Right lung (tissue), 2 donors: ENCODE measurements at regions not wholly inside any gene's neighbourhood (a gene's known extent, or its start where the extent isn't known, plus 50 kb on each side); places are given as distances from the start of the nearest gene placed in this dataset.
"Not testable (repeated sequence)": the region's sequence is repeated elsewhere in the genome, so short reads cannot be mapped to it uniquely, and the experiment has no call there.

Experiments
- DNase-seq, 2 donors: peaks; one replicate each; pipeline ENCODE4 v3.0.0-alpha.2; 2013

- DNase-seq: no peak
Observed at GRCh38 chrX:63581906-63582305, 203.1 kb downstream of the ARHGEF9 start.

- no peak for DNase-seq
Observed at GRCh38 chrX:63581398-63581797, 203.6 kb downstream of the ARHGEF9 start.

DNA sequence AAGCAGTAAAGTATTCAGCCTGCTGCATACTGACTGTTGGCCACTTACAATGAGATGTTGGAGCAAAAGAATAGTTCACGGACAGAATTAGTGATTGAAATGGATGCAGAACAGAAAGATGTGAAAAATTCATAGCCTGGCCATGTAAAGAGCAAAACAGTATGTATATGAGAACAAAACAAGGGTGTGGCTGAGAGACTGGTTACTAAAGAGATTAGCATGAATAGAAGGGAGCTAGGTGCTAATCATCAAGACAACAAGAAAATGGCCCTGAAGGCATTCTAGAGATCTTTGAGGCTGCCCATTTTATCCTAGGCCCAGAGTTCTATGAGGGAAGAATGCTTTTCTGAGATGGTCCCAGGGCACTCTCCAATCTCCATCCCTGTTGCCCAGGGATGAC is 208.5 kb downstream of the ARHGEF9 start:
- DNase-seq: no peak

DNA sequence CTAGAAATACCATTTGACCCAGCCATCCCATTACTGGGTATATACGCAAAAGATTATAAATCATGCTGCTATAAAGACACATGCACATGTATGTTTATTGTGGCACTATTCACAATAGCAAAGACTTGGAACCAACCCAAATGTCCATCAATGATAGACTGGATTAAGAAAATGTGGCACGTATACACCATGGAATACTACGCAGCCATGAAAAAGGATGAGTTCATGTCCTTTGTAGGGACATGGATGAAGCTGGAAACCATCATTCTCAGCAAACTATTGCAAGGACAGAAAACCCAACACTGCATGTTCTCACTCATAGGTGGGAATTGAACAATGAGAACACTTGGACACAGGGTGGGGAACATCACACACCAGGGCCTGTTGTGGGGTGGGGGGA is 209.3 kb downstream of the ARHGEF9 start:
- DNase-seq: not testable (repeated sequence)

- no peak for DNase-seq
Observed at GRCh38 chrX:63566856-63567255, 215.7 kb upstream of the SPIN4 start.

- DNase-seq: peak in 1 of 2 donors; percentile 4
Observed at GRCh38 chrX:63561425-63561824, 210.3 kb upstream of the SPIN4 start.

DNA sequence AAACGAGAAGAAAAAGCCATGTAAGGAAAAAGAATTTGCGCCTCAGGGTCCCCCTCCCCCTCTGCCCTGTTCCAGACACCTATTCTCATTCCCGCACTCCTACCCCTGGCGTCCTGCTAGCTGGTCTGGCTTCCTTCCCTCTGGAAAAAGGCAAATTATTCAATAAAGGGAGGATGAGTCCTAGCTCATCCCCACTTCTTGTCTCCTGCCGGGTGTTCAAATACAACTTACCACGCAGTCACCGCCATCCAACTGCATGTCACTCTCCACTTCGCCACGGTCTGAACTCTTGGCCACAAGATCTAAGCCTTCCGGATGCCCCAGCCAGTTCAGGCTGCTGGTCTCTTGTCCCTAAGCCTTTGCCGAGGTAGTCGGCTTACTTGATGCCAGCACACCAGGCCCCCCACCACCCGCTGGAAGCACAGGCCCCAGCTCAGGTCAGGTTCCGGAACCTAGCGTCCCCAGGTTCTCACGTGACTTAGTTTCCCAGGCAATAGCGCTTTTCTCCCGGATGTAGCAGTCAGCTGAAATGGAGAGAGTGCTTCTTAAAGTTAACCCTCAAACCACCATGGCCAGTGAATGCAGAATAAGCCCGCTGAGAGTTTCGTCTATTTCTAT is 209.6 kb upstream of the SPIN4 start:
- peak; percentile 63 to 73 for DNase-seq

DNA sequence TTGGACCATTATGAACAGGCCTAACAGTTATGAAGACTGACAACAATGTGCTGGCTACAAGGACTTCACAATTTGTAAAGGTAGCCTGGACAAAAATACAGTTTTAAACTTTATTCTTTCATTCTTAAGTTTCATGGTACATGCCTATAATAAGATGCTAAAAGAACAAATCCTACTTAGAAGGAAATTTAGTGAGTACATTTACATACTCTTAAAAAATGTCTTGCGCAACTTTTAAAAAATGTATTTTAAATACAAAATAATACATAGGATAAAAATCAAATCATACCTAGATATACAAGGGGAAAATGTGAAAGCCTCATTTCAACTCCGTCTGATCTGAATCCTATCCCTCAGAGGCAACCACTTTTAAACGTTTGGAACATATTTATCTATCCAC is 200.7 kb upstream of the SPIN4 start:
- DNase-seq: no peak

DNA sequence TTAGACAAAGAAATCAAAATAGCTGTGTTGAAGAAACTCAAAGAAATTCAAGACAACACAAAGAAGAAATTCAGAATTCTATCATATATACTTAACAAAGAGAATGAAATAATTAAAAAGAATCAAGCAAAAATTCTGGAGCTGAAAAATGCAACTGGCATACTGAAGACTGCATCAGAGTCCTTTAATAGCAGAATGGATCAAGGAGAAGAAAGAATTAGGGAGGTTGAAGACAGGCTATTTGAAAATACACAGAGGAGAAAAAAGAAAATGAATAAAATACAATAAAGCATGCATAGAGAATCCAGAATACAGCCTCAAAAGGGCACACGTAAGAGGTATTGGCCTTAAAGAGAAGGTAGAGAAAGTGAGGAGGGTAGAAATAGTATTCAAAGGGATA is 179.5 kb upstream of the SPIN4 start:
- DNase-seq: no peak

DNA sequence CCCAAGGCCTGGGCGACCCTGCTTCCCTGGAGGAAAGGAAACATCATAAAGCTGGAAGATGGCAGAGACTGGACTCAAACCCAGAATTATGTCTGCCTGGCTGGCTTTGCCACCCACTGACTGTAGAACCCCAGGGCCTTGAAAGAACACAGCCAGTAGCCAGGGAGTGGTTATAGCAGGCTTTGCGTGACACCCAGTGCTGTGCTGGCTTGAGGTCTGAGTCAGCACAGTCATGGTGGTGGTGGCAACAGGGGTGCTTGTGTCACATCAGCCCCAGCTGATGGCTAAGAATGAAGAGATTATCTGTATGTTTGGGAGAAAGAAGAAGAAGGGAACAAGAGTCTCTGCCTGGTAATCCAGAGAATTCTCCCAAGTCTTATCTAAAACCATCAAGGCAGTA is 178.8 kb upstream of the SPIN4 start:
- DNase-seq: no peak

DNA sequence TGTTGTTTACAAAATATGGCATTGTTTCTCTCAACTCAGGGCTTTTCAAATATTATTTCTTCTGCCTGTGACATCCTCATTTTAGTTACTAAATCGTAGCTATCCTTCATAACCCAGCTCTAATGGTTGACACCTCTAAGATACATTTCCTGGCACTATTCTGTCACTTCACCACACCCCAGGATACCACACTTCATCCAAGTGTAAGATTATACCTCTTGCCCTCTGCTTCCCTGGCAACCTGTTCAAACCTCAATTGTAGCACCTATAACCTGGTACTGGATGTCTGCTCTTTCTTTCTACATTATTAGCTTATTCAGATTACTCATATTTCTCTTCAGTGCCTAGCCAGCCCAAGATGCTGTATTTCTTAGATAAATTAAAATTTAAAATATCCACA is 175.7 kb upstream of the SPIN4 start:
- no peak for DNase-seq

DNA sequence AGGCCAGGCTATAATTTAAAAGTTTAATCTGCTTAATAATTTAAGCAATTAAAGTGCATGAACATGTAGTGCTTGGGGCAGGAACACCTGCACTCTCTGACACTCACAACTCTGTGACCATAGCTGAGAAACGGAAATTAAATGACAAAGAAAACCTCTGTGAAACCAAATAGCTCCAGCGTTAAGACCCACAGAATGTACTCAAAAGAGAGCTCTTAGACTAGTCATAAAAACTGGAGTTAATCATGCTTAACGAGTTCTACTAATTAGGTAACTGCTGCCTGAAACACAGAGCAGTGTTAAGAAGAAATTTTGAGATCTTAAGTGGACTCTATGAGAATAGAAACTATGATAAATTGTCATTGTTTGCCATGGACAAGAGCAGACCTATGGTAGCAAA is 174.4 kb upstream of the SPIN4 start:
- no peak for DNase-seq

- not testable (repeated sequence) for DNase-seq
Observed at GRCh38 chrX:63519368-63519767, 168.2 kb upstream of the SPIN4 start.

- peak; percentile 0 to 1 for DNase-seq
Observed at GRCh38 chrX:63514569-63515080, 163.5 kb upstream of the SPIN4 start.

DNA sequence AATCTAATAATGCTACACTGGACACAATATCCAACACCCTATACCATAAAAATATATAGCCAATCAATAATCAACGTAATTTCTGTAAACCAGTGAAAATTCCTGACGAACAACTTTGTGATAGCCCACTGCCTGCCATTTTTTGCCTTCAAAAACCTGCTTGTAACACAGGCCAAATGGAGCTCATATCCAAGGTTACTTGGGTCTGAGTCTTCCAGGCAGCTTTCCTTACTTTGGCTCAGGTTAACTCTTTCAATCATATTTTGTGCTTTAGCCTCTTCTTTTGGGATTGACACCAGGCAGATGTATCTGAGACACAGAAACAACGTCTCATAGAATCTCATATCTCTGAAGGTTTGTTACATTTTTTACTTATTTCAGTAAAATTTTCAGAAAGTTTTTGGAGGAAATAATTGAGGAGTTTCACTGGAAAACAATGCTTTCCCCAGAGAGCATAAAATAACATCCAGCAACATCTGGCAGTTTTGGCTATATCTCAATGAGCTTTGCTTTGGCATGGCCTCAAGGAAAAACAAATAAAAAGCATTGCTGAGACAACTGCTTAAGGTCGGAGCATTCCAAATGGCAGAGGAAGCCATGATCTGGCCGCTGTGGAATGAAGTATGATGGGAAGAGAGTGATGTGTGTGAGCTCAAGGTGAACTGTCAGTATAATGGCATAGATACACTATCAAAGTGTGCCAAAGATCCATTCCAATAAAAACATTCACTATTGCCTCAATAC is 162.9 kb upstream of the SPIN4 start:
- DNase-seq: peak; percentile 34 to 48

DNA sequence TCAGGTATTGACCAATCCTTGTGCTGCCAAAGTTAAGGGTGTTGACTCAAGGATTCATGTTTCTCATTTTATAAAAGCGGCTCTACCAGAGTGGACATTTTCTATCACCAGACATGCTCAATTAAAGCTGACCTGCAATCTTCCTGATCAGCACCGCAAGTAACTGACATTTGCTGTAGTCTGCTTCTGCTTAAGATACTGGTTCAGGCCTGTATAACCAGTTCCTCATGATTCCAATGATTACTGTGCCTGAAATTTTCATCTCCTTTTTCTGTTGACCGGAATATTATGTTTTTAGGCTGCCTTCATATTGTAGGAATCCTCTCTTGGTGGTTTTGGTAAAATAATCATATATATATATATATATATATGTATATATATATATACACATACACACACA is 160.2 kb upstream of the SPIN4 start:
- DNase-seq: no peak

GRCh38 chrX:63508668-63509067 is 157.5 kb upstream of the SPIN4 start:
- DNase-seq: no peak

DNA sequence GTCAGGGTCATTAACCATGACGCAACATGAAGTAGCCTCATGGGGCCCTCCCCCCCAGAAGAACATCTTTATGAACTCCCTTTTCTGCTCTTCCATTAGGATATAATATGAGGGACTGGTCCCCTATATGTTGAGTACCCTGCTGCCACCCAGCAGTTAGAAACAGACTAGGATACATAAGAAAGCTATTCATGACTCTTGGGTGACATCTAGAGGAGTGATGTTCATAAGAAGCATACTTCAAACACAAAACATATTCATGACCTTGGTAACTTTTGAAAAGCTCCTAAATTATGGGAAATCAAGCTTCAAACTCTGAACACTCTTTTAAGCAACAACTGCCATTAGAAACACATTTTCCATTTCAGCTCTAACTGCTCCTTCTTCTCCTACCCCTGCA is 155.2 kb upstream of the SPIN4 start:
- DNase-seq: peak in 1 of 2 donors; percentile 2

DNA sequence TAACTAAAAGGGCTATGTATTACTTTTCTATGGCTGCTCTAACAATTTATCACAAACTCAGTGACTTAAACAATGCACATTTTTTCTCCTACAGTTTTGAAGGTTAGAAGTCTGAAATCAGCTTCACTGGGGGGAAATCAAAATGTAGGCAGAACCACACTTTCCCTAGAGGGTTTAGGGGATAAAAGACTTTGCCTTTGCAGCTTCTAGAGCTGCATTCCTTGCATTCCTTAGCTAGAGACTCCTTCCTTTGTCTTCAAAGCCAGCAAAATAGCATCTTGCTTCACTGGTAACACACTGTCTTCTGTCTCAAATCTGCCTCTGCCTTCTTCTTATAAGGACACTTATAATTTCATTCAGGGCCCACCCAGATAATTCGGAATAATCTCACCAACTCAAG is 152.4 kb upstream of the SPIN4 start:
- DNase-seq: no peak

GRCh38 chrX:63488546-63489373 is 137.6 kb upstream of the SPIN4 start:
- DNase-seq: no peak

DNA sequence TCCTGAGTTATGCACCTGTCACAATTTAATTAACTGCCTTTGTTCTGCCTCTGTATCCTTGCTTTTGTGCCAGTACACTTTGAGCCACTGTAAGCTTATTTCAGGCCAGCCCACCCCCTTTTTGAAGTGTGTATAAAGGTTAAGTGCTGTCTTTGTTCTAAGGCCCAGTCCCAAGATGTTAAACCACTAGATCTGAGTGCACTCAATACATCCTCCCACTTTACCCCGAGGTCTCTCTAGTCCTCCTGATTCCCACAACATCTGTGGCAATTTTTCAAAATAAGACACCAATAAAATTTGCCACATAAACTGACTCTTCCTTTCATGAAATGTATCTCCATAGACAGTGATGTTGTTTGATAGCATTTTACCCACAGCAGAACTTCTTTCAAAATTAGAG is 124.1 kb upstream of the SPIN4 start:
- no peak for DNase-seq

DNA sequence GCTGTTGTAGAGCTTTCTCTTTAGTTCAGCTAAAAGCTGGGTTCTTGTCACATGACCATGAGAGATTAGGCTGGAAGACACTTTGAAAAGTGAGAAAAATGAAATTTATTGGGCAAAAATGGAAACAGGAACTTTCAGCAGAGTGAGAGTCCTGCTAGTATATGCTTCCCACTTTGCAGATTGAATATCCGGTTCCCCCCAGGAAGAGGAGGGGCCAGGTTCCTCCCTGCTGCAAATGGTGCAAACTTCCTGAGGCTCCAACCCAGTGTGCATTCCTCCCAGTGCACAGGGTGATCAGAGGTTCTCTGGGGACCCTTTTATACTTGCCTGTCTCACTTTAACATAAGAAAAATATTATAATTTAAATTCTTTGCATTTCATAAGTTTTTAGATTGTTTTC is 119.9 kb upstream of the SPIN4 start:
- DNase-seq: no peak

GRCh38 chrX:63470506-63470905 is 119.4 kb upstream of the SPIN4 start:
- no peak for DNase-seq
